Stimulated activated naive B cell treated with anti-CD40 and anti-IgM and Interleukin-4, amounts not matched to agents 10 μg/mL and 1 μg/mL and 100 μg/mL, for 72 hours (primary cell): ENCODE measurements at regions not wholly inside any gene's neighbourhood (a gene's known extent, or its start where the extent isn't known, plus 50 kb on each side); places are given as distances from the start of the nearest gene placed in this dataset.

Source experiments
- ATAC-seq, 2 donors: fragments of 150-1000 bp; cut with Tn5 transposase; replicated peaks; 2 replicates each; pipeline ENCODE4 v1.10.0; 2021; ENCODE audit warnings: moderate library complexity in 1 of 2
- DNase-seq: peaks from one replicate; pipeline ENCODE4 v3.0.0; 2021
- H3K27ac Mint-ChIP-seq: one replicate; pipeline ENCODE4 v1.8.0; 2022; ENCODE audit warnings: mild to moderate bottlenecking, mixed read lengths
- H3K27me3 Mint-ChIP-seq, 2 donors: one replicate each; pipeline ENCODE4 v1.8.0; 2022; ENCODE audit warnings: mixed read lengths in 2 of 2
- H3K36me3 Mint-ChIP-seq, 2 donors: one replicate each; pipeline ENCODE4 v1.8.0; 2022; ENCODE audit warnings: mixed read lengths in 2 of 2, mild to moderate bottlenecking in 1 of 2
- H3K4me1 Mint-ChIP-seq, 2 donors: one replicate each; pipeline ENCODE4 v1.8.0; 2022; ENCODE audit warnings: mixed read lengths in 2 of 2, mild to moderate bottlenecking in 1 of 2
- H3K4me3 Mint-ChIP-seq, 2 donors: one replicate each; pipeline ENCODE4 v1.8.0; 2022; ENCODE audit warnings: mild to moderate bottlenecking in 2 of 2, mixed read lengths in 2 of 2, moderate library complexity in 1 of 2
- H3K9me3 Mint-ChIP-seq, 2 donors: one replicate each; pipeline ENCODE4 v1.8.0; 2022; ENCODE audit warnings: mixed read lengths in 2 of 2, mild to moderate bottlenecking in 1 of 2

GRCh38 chr10:47130491-47130890 lies 169.5 kb upstream of the GDF10 start:
- peaks cover 6 to 7% of the 10 kb centered on the region in 2 donors for H3K4me1 Mint-ChIP-seq
- H3K27me3 Mint-ChIP-seq = no peaks in the 10 kb centered on the region
- H3K4me3 Mint-ChIP-seq = no peak overlapping the region

DNA sequence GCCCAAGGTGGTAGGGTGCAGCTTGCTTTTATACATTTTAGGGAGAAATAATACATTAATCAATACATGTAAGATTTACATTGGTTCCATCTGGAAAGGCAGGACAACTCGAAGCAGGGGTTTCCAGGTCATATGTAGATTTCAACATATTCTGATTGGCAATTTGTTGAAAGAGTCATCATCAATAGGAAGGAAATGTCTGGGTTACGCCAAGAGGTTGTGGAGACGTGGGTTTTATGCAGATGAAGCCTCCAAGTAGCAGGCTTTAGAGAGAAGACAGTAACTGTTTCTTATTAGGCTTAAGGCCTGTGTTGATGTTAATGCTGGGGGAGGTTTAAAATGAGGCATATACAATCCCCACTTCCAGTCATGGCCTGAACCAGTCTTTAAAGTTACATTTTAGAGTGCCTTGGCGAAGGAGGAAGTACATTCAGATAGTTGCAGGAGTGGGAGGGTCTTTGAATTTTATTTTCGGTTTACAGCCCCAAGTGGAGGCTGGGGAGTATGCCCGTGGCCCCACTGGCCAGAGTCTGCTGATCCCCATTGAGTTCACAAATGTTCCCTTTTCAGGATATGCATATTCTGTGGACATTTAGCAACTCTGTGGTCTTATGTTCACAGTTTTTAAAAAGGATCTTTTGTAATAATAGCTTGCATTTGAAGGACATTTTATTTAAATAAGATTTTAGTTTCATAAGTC lies 166.0 kb upstream of the GDF10 start:
- H3K36me3 Mint-ChIP-seq = no peaks in the 10 kb centered on the region
- H3K27me3 Mint-ChIP-seq = no peaks in the 10 kb centered on the region
- no peaks in the 10 kb centered on the region for H3K9me3 Mint-ChIP-seq
- no peak overlapping the region for H3K4me3 Mint-ChIP-seq
- peaks cover 6 to 7% of the 10 kb centered on the region in 2 donors for H3K4me1 Mint-ChIP-seq
- DNase-seq (no peak), ATAC-seq (no peak)
- no peak overlapping the region for H3K27ac Mint-ChIP-seq

More at GRCh38 chr10:47130491-47130890, 169.5 kb upstream of the GDF10 start:
- H3K36me3 Mint-ChIP-seq = no peaks in the 10 kb centered on the region
- ATAC-seq (no peak), DNase-seq (no peak)
- H3K27ac Mint-ChIP-seq = no peak overlapping the region
- no peaks in the 10 kb centered on the region for H3K9me3 Mint-ChIP-seq

GRCh38 chr10:47136866-47137265 lies 163.1 kb upstream of the GDF10 start:
- no peak for ATAC-seq
- Mint-ChIP-seq H3K4me3 (no peak overlapping the region), H3K4me1 (peaks cover 6 to 7% of the 10 kb centered on the region in 2 donors), H3K36me3 (no peaks in the 10 kb centered on the region), H3K27ac (no peak overlapping the region), H3K27me3 (no peaks in the 10 kb centered on the region), H3K9me3 (peaks cover 0 to 2% of the 10 kb centered on the region in 2 donors)
- no peak for DNase-seq

GRCh38 chr10:47137311-47137851 lies 162.6 kb upstream of the GDF10 start:
- no peaks in the 10 kb centered on the region for H3K27me3 Mint-ChIP-seq
- no peaks in the 10 kb centered on the region for H3K36me3 Mint-ChIP-seq
- peaks cover 6 to 7% of the 10 kb centered on the region in 2 donors for H3K4me1 Mint-ChIP-seq
- DNase-seq (no peak), ATAC-seq (no peak)
- no peak overlapping the region for H3K4me3 Mint-ChIP-seq
- peaks cover 0 to 2% of the 10 kb centered on the region in 2 donors for H3K9me3 Mint-ChIP-seq
- no peak overlapping the region for H3K27ac Mint-ChIP-seq

DNA sequence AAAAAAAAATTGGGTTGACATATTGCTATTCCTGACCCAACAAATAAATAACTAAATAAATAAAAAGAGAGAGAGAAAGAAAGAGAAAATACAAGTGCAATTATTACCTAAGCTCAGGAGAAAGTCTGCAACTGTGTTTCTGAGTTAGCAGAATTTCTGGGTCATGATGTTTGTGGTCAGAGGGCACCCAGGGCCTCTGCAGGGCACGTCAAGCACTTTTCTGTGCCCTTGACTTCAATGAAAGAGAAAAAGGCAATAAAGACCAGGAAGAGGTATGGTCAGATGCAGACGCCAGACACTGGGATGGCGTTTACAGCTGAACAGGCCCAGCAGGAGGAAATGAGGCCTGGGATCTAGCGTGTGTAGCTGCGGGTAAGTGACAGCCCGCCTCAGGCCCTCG lies 160.9 kb upstream of the GDF10 start:
- Mint-ChIP-seq H3K4me1 (peaks cover 0 to 2% of the 10 kb centered on the region in 2 donors), H3K4me3 (no peak overlapping the region), H3K27me3 (no peaks in the 10 kb centered on the region), H3K9me3 (peaks cover 0 to 2% of the 10 kb centered on the region in 2 donors), H3K27ac (no peak overlapping the region), H3K36me3 (no peaks in the 10 kb centered on the region)
- ATAC-seq = no peak
- no peak for DNase-seq

DNA sequence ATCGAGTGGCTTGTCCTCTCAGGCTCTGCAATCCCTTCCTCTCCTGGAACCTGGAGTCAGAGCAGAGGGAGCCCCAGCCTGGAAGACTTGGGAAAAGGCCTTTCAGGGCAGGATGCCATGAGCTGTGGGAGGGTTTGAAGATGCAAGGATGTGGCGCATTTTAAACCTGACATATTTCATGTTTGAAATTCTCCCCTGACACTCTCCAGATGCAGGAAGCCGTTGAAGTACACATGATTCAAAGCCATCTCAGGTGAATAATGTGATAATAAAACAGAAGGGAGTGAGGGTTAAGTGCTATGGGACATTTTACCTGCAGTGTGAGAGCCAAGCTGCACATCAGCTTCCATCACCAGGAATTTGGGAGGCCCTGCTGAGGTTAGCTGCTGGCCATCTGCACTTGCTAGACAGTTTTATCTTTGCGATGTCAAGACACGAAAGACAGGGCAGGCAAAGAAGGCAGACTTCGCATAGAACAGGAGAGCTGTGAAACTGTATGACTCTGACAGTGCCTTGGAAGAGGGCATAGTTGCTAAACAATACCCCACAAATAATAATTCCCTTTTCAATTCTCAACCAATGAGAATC lies 159.1 kb upstream of the GDF10 start:
- H3K4me3 Mint-ChIP-seq = no peak overlapping the region
- no peaks in the 10 kb centered on the region for H3K4me1 Mint-ChIP-seq
- no peak overlapping the region for H3K27ac Mint-ChIP-seq
- no peak for DNase-seq
- H3K27me3 Mint-ChIP-seq = no peaks in the 10 kb centered on the region
- H3K9me3 Mint-ChIP-seq = peaks cover 0 to 2% of the 10 kb centered on the region in 2 donors
- no peaks in the 10 kb centered on the region for H3K36me3 Mint-ChIP-seq
- no peak for ATAC-seq

DNA sequence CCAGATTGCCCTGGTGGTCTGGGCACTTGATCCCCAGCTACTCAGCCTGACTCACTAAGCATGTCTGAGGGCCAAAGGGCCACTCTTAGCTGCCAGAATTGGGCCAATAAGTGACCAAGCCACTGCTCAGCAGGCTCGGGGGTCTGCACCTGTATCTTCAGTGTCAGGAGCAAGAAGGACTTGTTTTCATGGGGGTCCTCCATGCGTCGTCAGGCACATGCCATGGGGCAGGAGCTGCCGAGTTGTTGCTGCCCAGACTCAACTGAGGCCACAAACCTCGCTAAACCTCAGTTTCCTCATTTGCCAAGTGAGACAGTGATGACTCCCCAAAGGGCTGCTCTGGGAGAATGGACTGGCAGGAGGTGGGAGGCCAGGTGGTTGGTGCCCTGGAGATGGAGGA lies 158.6 kb upstream of the GDF10 start:
- no peak for ATAC-seq
- H3K27me3 Mint-ChIP-seq = no peaks in the 10 kb centered on the region

DNA sequence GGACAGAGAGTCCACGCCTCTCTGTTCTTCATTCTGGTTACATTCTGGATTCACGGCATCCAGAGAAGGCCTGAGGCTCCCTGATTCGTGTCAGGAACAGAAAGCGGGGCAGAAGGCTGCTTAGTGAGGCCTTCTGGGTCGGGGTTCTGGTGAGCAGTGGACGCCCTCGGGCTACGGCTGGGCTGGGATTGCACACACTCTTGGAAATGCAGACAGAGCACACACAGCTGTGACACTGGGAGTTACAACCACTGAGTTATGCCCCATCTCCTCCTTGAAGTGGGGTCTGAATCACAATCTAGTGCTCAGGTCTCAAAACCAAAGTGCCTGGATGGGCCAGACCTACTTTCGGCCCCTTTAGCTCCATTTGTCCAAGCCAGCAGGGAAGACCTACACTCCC lies 156.9 kb upstream of the GDF10 start:
- no peaks in the 10 kb centered on the region for H3K4me1 Mint-ChIP-seq
- no peak overlapping the region for H3K27ac Mint-ChIP-seq
- H3K4me3 Mint-ChIP-seq = no peak overlapping the region
- no peaks in the 10 kb centered on the region for H3K36me3 Mint-ChIP-seq
- DNase-seq (no peak), ATAC-seq (no peak)
- peaks cover 0 to 2% of the 10 kb centered on the region in 2 donors for H3K9me3 Mint-ChIP-seq
- H3K27me3 Mint-ChIP-seq = no peaks in the 10 kb centered on the region

More for the DNA sequence above, 158.6 kb upstream of the GDF10 start:
- no peak overlapping the region for H3K4me3 Mint-ChIP-seq
- no peaks in the 10 kb centered on the region for H3K4me1 Mint-ChIP-seq
- H3K9me3 Mint-ChIP-seq = peaks cover 0 to 2% of the 10 kb centered on the region in 2 donors
- H3K27ac Mint-ChIP-seq = no peak overlapping the region
- no peaks in the 10 kb centered on the region for H3K36me3 Mint-ChIP-seq
- no peak for DNase-seq

DNA sequence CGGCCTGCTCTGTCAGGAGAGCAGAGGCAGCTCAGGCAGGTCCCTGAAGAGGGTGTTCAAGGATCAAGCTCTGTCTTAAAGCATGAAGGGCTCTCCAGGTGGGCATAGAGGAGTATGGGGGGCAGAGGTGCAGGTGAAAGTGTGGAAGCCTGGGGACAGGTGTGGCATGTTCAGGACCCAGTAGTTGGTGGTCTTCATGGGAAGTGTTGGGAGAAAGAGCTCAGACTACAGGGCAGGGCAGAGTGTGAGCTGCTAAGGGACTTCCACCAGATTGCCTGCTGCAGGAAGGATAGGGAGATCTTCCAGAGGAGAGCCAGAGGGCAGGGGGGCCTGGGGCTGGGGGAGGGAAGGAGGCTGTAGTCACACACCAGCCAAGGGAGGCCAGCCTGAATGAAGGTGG lies 156.5 kb upstream of the GDF10 start:
- H3K27ac Mint-ChIP-seq = no peak overlapping the region
- no peak for DNase-seq
- peaks cover 0 to 2% of the 10 kb centered on the region in 2 donors for H3K9me3 Mint-ChIP-seq
- no peaks in the 10 kb centered on the region for H3K36me3 Mint-ChIP-seq
- H3K4me3 Mint-ChIP-seq = no peak overlapping the region
- ATAC-seq = no peak
- no peaks in the 10 kb centered on the region for H3K27me3 Mint-ChIP-seq
- H3K4me1 Mint-ChIP-seq = no peaks in the 10 kb centered on the region

DNA sequence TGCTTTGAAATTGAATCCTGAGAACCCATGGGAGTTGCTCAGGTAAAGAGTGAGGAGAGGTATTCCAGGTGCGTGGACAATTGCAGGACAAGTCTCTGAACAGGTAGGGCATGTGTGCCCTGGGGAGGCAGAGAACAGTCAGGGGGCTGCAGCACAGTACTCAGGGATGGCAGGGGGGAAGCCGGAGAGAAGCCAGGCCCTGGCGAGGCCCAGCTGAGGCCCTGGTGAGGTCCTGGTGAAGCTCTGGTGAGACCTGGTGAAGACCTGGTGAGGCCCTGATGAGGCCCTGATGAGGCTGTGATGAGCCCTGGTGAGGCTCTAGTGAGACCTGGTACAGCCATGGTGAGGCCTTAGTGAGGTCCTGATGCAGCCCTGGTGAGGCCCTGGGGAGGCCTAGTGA lies 155.5 kb upstream of the GDF10 start:
- no peak for DNase-seq
- Mint-ChIP-seq H3K27ac (no peak overlapping the region), H3K4me1 (no peaks in the 10 kb centered on the region), H3K36me3 (no peaks in the 10 kb centered on the region), H3K9me3 (peaks cover 0 to 2% of the 10 kb centered on the region in 2 donors), H3K4me3 (no peak overlapping the region), H3K27me3 (peaks cover under 1% of the 10 kb centered on the region in 2 donors)
- peak in 1 of 2 donors; percentile 25 for ATAC-seq

DNA sequence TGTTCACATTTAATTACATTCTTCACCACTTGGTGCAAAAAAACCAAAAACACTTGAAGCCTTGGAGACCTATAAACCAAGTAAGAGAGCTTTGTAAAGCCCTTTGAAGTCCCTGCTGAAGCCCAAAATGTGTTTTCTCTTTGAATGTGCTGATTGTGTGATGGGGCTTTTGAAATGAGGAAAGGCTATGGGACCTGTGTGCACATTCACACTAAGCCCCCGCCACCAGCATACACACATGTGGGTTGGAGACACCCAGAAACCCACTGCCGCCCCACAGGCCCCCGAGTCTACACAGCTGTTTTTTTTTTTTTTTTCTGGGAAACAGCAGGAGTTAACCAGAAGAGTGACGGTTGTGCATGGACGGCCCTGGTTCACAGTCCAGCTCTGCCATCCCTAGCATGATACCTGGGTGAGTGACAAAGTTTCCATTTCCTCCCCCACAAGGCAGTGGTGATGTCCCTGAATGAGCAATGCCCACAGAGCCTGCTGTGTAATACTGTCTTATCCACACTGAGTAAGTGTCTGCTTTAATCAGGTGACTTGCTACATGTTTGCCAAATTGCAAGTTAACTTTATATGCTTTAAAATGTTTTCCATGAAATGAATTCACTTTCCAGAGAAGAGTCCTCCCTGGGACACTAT lies 154.6 kb upstream of the GDF10 start:
- Mint-ChIP-seq H3K9me3 (no peaks in the 10 kb centered on the region), H3K27ac (no peak overlapping the region), H3K27me3 (peaks cover 7 to 9% of the 10 kb centered on the region in 2 donors), H3K4me1 (no peaks in the 10 kb centered on the region), H3K36me3 (no peaks in the 10 kb centered on the region), H3K4me3 (no peak overlapping the region)
- DNase-seq (no peak), ATAC-seq (peak; percentile 79 to 91)

GRCh38 chr10:47146572-47146971 lies 153.4 kb upstream of the GDF10 start:
- Mint-ChIP-seq H3K36me3 (no peaks in the 10 kb centered on the region), H3K27ac (no peak overlapping the region), H3K9me3 (no peaks in the 10 kb centered on the region)

DNA sequence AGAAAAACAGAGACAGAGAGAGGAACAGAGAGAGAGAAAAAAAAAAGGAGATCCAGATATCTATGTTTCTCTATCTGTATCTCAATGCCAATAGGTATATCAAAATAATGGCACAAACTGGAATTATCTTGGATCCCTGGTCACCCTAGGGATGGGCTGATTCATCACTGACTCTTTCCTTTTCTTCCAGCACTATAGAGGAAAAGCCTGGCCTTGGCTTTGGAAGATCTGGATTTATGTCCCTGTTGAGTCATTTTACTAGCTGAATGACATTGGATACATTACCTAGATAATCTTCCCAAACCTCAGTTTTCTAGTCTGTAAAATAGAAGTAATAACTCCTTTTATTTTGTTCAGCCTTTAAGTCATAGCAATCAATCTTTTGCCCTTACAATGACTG lies 152.8 kb upstream of the GDF10 start:
- no peaks in the 10 kb centered on the region for H3K36me3 Mint-ChIP-seq
- no peaks in the 10 kb centered on the region for H3K4me1 Mint-ChIP-seq
- no peak overlapping the region for H3K4me3 Mint-ChIP-seq
- DNase-seq = no peak
- no peaks in the 10 kb centered on the region for H3K9me3 Mint-ChIP-seq
- no peak overlapping the region for H3K27ac Mint-ChIP-seq
- peaks cover 7 to 9% of the 10 kb centered on the region in 2 donors for H3K27me3 Mint-ChIP-seq
- no peak for ATAC-seq

More at GRCh38 chr10:47146572-47146971, 153.4 kb upstream of the GDF10 start:
- DNase-seq = no peak
- Mint-ChIP-seq H3K4me1 (no peaks in the 10 kb centered on the region), H3K27me3 (peaks cover 7 to 9% of the 10 kb centered on the region in 2 donors), H3K4me3 (no peak overlapping the region)
- ATAC-seq = no peak

DNA sequence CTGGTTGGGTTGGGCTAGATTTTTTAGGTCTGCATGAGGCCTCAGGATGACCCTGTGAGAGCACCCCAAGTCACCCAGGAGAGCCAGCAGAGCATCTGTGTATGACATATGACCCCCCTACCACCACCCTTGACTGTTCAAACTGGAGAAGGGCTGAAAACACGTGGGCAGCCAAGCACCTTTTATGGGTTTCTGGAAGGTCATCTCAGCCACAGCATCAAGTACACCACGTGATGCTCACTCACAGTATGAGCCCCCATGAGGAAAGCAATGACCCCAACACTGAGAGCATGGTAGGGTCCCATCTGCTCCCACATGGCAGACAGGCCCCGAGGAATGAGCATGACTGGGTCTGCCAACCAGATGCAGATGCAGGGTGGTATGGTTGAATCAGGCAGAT lies 149.4 kb upstream of the GDF10 start:
- Mint-ChIP-seq H3K4me3 (no peak overlapping the region), H3K27me3 (peaks cover 17 to 31% of the 10 kb centered on the region in 2 donors), H3K9me3 (peaks cover 11% of the 10 kb centered on the region in 2 donors), H3K36me3 (no peaks in the 10 kb centered on the region), H3K4me1 (peaks cover 5 to 7% of the 10 kb centered on the region in 2 donors), H3K27ac (no peak overlapping the region)
- ATAC-seq (no peak), DNase-seq (no peak)
